Vagina (tissue), 2 donors: ENCODE measurements at regions not wholly inside any gene's neighbourhood (a gene's known extent, or its start where the extent isn't known, plus 50 kb on each side); places are given as distances from the start of the nearest gene placed in this dataset.

ENCODE experiments used
- DNase-seq, 2 donors: peaks; one replicate each; pipeline ENCODE4 v3.0.0-alpha.2; 2017; ENCODE audit errors: extremely low spot score in 2 of 2
- H3K27ac ChIP-seq: fragments of 200-600 bp; sonication (generic); one replicate; pipeline ENCODE4 v1.5.1; 2019
- H3K27me3 ChIP-seq: fragments of 200-600 bp; sonication (generic); one replicate; pipeline ENCODE4 v1.5.1; 2019
- H3K36me3 ChIP-seq, 2 donors: fragments of 200-600 bp; sonication (generic); one replicate each; pipeline ENCODE4 v1.5.1; 2017 to 2019
- H3K4me1 ChIP-seq: fragments of 200-600 bp; sonication (generic); one replicate; pipeline ENCODE4 v1.5.1; 2019
- H3K4me3 ChIP-seq, 2 donors: fragments of 200-600 bp; sonication (generic); 1 replicate in 1 of 2; 2 replicates in 1 of 2; pipeline ENCODE4 v1.5.1; 2016 to 2019
- H3K9me3 ChIP-seq: fragments of 200-600 bp; sonication (generic); one replicate; pipeline ENCODE4 v1.5.1; 2019
- CTCF ChIP-seq, 3 experiments: fragments of 450-650 bp in 2 of 3; fragments of 200-600 bp in 1 of 3; sonication (generic) in 1 of 3; IDR thresholded peaks; one replicate each; pipeline ENCODE4 v1.5.1; 2017 to 2019; ENCODE audit warnings: antibody characterized with exemption in 3 of 3, mild to moderate bottlenecking in 2 of 3, moderate library complexity in 2 of 3
- POLR2A ChIP-seq, 2 donors: fragments of 450-650 bp; IDR thresholded peaks; one replicate each; pipeline ENCODE4 v1.6.1; 2017; ENCODE audit warnings: antibody characterized with exemption in 2 of 2, mild to moderate bottlenecking in 2 of 2, moderate library complexity in 2 of 2
- POLR2AphosphoS5 ChIP-seq, 2 donors: sonication (generic); formaldehyde crosslinking; IDR thresholded peaks; one replicate each; pipeline ENCODE4 v1.9.0; 2017; ENCODE audit warnings: antibody characterized with exemption in 2 of 2, mild to moderate bottlenecking in 2 of 2, low read depth in 1 of 2; ENCODE audit not compliant: insufficient read depth in 1 of 2
- intact Hi-C: fragments of 100-400 bp; cut with DNase I; formaldehyde crosslinking; loops from one replicate; pipeline ENCODE4 v1.15.1; 2023

GRCh38 chr9:135015096-135015495 lies 72.4 kb upstream of the OLFM1 start:
- Histone ChIP-seq H3K36me3 (no peaks in the 10 kb centered on the region), H3K9me3 (no peaks in the 10 kb centered on the region), H3K27me3 (no peaks in the 10 kb centered on the region), H3K4me1 (no peaks in the 10 kb centered on the region), H3K4me3 (no peak overlapping the region), H3K27ac (no peak overlapping the region)
- no peak for DNase-seq
- intact Hi-C loops = no loop called here
- no peak for TF ChIP-seq POLR2A (IDR thresholded peaks at IDR 0.05)

GRCh38 chr9:135015565-135015964 lies 71.9 kb upstream of the OLFM1 start:
- no peaks in the 10 kb centered on the region for H3K4me1 ChIP-seq
- H3K9me3 ChIP-seq = no peaks in the 10 kb centered on the region
- intact Hi-C loops = no loop called here
- no peak for TF ChIP-seq CTCF (IDR thresholded peaks at IDR 0.05)
- no peak for TF ChIP-seq POLR2A (IDR thresholded peaks at IDR 0.05)
- TF ChIP-seq POLR2AphosphoS5 (IDR thresholded peaks at IDR 0.05; ENCODE audit: insufficient read depth in 1 of 2, low read depth in 1 of 2) = no peak
- no peak overlapping the region for H3K4me3 ChIP-seq
- DNase-seq = no peak
- no peaks in the 10 kb centered on the region for H3K27me3 ChIP-seq
- no peaks in the 10 kb centered on the region for H3K36me3 ChIP-seq
- no peak overlapping the region for H3K27ac ChIP-seq

GRCh38 chr9:135016037-135016640 lies 71.3 kb upstream of the OLFM1 start:
- Histone ChIP-seq H3K4me3 (no peak overlapping the region), H3K9me3 (no peaks in the 10 kb centered on the region), H3K27ac (no peak overlapping the region), H3K27me3 (no peaks in the 10 kb centered on the region), H3K36me3 (no peaks in the 10 kb centered on the region), H3K4me1 (no peaks in the 10 kb centered on the region)
- no peak for TF ChIP-seq CTCF (IDR thresholded peaks at IDR 0.05)
- intact Hi-C loops = no loop called here
- DNase-seq = no peak

GRCh38 chr9:135016876-135017275 lies 70.6 kb upstream of the OLFM1 start:
- TF ChIP-seq POLR2A (IDR thresholded peaks at IDR 0.05) = no peak
- no peak for TF ChIP-seq CTCF (IDR thresholded peaks at IDR 0.05)
- TF ChIP-seq POLR2AphosphoS5 (IDR thresholded peaks at IDR 0.05; ENCODE audit: insufficient read depth in 1 of 2, low read depth in 1 of 2) = no peak

GRCh38 chr9:135017899-135018298 lies 69.6 kb upstream of the OLFM1 start:
- Histone ChIP-seq H3K4me1 (peaks cover 3% of the 10 kb centered on the region), H3K27me3 (no peaks in the 10 kb centered on the region), H3K4me3 (no peak overlapping the region), H3K27ac (no peak overlapping the region), H3K9me3 (no peaks in the 10 kb centered on the region), H3K36me3 (no peaks in the 10 kb centered on the region)
- no peak for DNase-seq
- intact Hi-C loops = no loop called here
- no peak for TF ChIP-seq POLR2A (IDR thresholded peaks at IDR 0.05)
- TF ChIP-seq CTCF (IDR thresholded peaks at IDR 0.05) = no peak
- no peak for TF ChIP-seq POLR2AphosphoS5 (IDR thresholded peaks at IDR 0.05; ENCODE audit: insufficient read depth in 1 of 2, low read depth in 1 of 2)

More at GRCh38 chr9:135016876-135017275, 70.6 kb upstream of the OLFM1 start:
- Histone ChIP-seq H3K36me3 (no peaks in the 10 kb centered on the region), H3K9me3 (no peaks in the 10 kb centered on the region), H3K4me1 (no peaks in the 10 kb centered on the region), H3K27ac (no peak overlapping the region), H3K4me3 (no peak overlapping the region), H3K27me3 (no peaks in the 10 kb centered on the region)
- intact Hi-C loops = no loop called here
- DNase-seq = no peak
